ENCODE measurements at regions not wholly inside any gene's neighbourhood (a gene's known extent, or its start where the extent isn't known, plus 50 kb on each side); places are given as distances from the start of the nearest gene placed in this dataset.

GRCh38 chr14:54127526-54127925, 170.9 kb upstream of the BMP4 start:
- no peak for DNase-seq (ENCODE audit: low read depth, low spot score)

DNA sequence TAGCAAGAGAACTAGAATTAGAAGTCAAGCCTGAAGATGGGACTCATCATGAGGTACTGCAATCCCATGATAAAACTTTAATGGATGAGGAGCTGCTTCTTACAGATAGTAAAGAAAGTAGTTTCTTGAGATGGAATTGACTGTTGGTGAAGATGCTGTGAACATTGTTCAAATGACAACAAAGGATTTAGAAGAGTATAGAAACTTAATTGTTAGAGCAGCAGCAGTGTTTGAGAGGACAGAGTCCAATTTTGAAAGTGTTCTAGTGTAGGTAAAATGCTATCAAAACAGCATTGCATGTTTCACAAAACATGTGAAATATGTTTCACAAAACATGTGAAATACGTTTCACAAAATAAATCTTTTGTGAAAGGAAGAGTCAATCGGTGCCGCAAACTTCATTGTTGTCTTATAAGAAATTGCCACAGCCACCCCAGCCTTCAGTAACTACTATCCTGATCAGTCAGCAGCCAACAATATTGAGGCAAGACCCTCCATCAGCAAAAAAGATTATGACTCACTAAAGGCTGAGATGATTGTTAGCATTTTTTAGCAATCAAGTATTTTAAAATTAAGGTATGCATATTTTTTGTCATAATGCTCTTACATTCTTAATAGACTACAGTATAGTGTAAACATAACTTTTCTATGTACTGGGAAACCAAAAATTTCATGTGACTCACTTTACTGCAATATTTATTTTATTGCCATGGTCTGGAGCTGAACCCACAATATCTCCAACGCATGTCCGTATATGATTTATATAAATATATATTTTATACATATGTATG, 173.4 kb upstream of the BMP4 start:
- no peak for DNase-seq (ENCODE audit: low read depth, low spot score)

DNA sequence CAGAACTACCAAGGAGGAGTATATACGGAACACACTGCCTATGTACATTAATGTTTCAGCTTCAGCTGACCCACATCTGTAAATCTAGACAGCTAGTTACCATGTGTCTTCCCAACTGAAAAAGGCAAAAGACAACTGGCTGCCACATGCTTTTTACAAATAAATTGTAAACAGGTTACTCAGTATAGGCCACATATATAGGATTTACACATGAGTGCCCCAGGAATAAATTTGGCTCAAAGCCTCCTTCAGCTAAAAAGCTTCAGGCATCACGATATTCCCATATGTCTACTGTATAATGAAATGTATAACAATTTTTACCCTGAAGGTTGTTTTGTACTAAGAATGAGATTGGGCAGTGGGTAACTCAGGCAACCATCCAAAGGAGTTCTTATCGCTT, 175.9 kb upstream of the BMP4 start:
- no peak for DNase-seq (ENCODE audit: low read depth, low spot score)

DNA sequence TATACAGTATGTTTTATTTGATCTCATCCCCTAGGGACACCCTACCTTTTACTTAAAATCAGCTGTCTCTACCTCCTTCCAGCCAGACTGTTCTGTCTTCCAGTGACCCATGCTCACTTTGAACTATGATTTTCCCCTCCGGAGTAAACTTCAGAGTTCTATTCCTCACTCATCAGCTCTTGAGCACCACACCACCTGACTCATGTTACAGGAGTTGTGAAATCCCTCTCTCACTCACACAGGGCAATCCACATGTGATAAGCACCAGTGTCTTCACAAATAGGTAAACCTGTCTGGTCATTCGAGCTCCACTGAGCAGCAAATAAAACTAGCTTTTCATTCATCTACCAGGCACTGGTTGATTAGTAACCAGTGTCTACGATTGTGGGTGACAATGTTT, 177.3 kb upstream of the BMP4 start:
- DNase-seq (ENCODE audit: low read depth, low spot score), result no peak

- no peak for DNase-seq (ENCODE audit: low read depth, low spot score)
These were observed 179.2 kb upstream of the BMP4 start for GRCh38 chr14:54135804-54136280.

DNA sequence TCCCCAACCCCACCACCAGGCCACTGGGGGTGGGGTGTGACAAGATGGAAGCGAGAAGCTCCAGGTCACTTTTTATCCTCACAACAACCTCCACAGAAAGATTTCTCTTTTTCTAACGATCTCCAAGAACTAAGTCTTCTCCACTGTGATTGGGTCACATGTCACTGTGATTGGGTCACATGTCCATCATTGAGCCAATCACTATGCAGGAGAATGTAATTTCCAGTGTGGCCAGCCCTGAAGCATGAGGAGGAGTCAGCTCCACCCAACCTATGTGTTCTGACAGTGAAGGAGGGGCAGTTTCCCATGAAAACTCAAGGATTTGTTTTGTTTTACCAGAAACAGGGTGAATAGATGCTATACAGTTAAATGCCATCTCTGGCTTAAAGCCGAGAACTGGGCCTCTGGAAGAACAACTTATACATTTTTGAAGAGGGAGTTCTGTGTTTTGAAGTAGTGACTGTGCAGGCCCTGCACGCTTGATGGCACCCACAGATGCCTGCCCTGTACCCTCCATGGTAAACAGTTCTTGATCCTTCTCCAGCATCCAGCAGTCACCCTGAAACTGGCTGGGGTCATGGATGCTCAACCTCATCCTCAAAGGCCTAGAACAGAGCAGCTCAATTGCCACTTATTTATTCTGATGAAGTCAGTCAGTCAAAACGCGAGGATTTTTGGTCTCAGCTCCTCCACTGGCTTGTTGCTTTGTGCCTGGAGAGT, 180.4 kb upstream of the BMP4 start:
- no peak for DNase-seq (ENCODE audit: low read depth, low spot score)

DNA sequence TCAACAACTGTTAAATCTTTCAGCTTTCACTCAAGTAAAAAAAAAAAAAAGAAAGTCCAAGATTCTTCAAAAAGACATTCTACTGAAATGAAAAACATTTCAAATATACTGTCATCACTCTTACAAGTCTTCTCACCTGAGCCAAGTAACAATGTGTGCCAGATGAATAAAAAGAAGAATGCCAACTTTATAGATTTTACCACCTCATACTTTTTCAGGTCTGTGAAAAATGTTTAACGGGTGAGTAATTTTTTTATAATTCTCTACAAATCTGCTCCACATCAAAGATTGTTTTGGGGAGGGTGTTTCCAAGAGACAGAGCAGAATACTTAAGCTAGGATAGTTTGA, 181.0 kb upstream of the BMP4 start:
- DNase-seq (ENCODE audit: low read depth, low spot score), result no peak

DNA sequence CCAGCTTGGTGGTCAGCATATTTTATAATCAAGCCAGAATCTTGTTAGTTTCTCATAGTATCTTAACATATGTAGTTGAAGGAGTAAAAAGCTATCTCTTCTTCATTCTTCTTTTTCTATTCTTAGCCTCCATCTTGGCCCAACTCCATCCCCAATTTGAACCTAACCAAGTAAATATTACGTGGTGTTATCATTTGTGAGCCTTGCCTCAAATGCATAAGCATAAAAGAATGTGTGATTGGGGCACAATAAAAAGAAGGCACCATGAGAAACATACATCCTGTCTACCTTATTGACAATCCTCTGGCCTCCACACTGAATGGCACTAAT, 181.4 kb upstream of the BMP4 start:
- no peak for DNase-seq (ENCODE audit: low read depth, low spot score)

- no peak for DNase-seq (ENCODE audit: low read depth, low spot score)
These were observed 181.9 kb upstream of the BMP4 start for GRCh38 chr14:54138354-54139038.

GRCh38 chr14:54140551-54140950, 183.9 kb upstream of the BMP4 start:
- DNase-seq (ENCODE audit: low read depth, low spot score), result no peak

DNA sequence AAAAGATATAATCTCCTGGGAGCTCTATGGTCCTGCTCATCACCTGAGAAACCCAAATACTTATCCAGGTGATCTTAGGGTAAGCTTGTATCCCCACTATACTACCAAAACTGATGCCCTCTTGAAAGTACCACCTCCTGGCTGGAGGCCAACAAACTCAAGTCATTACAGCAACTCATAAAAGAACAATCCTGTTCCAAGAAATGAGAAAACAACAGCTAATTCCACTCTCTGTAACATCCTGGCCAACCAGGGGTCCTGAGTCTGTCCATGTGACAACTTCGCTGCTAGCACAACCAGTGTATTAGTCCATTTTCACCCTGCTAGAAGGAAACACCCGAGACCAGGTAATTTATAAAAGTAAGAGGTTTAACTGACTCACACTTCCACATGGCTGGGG, 190.0 kb upstream of the BMP4 start:
- no peak for DNase-seq (ENCODE audit: low read depth, low spot score)

GRCh38 chr14:54147282-54147681, 190.7 kb upstream of the BMP4 start:
- peak; percentile 46 for DNase-seq (ENCODE audit: low read depth, low spot score)

GRCh38 chr14:54147758-54148157, 191.1 kb upstream of the BMP4 start:
- no peak for DNase-seq (ENCODE audit: low read depth, low spot score)

DNA sequence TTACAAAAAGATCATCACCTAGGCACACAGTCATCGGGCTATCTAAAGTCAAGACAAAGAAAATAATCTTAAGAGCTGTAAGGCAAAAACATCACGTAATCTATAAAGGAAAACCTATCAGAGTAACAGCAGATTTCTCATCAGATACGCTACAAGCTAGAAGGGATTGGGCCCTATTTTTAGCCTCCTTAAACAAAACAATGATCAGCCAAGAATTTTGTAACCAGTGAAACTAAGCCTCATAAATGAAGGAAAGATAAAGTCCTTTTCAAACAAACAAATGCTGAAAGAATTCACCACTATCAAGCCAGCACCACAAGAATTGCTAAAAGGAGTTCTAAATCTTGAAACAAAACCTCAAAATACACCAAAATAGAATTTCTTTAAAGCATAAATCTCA, 191.6 kb upstream of the BMP4 start:
- no peak for DNase-seq (ENCODE audit: low read depth, low spot score)

- DNase-seq (ENCODE audit: low read depth, low spot score), result no peak
These were observed 195.7 kb upstream of the BMP4 start for GRCh38 chr14:54152351-54152750.

GRCh38 chr14:54166049-54166950, 209.7 kb upstream of the BMP4 start:
- no peak for DNase-seq (ENCODE audit: low read depth, low spot score)

- DNase-seq (ENCODE audit: low read depth, low spot score), result no peak
These were observed 211.9 kb upstream of the BMP4 start for GRCh38 chr14:54168489-54168888.

DNA sequence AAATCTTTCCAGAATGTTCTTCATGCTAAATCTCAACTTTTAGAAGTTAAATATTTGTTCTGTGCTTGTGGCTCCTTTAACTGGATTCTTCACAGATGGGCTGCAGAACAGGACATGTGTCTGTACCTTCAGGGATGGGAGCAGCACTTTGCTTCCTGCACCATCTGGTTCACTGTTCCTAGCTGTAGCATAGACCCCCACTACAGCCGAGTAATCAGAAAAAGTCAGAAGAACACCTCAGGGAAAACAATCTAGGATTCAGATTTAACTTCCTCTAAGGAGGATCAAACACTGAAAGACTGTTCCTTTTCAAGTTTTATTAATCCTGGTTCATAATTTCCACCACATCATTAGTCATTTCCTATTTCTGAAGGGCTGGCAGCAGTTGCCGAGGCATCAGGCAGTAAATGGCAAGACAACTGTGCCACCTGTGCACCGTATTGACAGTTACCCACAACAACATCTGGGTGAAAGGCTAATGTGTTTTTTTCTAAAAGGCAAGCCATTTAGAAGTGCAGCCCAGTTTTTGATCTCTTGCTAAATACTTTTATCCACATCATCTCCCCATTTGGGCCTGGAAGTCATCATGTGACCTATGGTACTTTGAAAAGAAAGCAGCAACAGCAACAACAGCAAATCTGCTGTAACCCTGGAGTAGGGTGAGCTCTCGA, 212.8 kb upstream of the BMP4 start:
- no peak for DNase-seq (ENCODE audit: low read depth, low spot score)

DNA sequence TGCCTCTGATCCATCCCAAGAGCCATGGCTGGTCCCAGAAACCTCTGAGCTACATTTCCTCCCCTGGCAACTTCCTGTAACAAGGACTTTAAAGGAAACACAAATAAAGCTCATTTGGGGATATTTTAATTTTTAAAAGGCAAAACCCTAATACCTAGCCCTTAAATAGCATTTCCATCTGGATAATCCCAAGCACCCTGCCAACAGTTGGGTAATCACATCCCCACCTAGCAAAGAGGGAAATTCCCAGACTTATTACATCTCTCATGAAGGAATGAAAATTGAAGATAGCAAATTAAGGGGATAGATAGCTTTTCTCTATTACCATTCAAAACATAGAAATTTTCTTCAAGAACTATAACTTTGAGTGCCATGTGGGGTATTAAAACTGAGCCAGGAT, 213.7 kb upstream of the BMP4 start:
- no peak for DNase-seq (ENCODE audit: low read depth, low spot score)

DNA sequence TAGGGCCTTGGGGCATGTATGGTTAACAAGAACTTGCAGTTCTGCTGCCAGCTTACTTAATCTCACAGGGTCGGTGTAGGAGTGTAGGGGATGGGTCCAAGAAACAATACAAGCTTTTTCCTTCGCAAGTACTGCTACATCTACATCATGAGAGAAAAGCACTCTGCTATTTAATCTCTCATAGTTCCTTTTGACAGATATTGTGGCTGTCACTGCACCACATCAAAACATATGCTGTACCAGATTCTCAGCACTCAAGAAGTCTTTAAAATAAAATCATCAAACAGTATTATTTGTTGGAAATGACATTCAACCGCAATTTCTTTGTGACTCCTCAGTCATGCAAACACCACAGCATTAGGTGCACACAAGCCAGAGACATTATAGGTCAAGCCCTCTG, 215.5 kb upstream of the BMP4 start:
- DNase-seq (ENCODE audit: low read depth, low spot score), result no peak

DNA sequence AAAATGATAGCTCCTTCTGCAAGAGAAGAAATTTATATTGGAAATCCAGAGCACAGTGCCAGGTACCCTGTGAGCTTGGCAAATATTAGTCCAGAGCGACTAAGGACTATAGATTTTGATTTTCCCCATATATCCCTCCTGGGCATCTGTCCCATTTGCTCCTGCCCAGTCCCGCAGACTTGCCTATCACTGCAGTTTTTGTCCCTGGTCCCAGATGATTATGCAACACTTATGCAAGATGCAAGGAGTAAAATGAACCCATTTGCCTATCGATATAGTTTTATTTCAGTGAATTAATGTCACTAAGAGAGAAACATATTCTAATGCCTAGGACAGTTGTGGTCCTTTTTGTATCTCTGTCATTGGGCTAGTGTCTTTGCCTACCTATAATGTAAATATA, 215.9 kb upstream of the BMP4 start:
- DNase-seq (ENCODE audit: low read depth, low spot score), result no peak
